GM23248 (cell line): ENCODE measurements at regions not wholly inside any gene's neighbourhood (a gene's known extent, or its start where the extent isn't known, plus 50 kb on each side); places are given as distances from the start of the nearest gene placed in this dataset.
"Not testable (repeated sequence)": the region's sequence is repeated elsewhere in the genome, so short reads cannot be mapped to it uniquely, and the experiment has no call there.

Experiments
- DNase-seq: peaks from one replicate; pipeline ENCODE4 v3.0.0-alpha.2; 2015
- H2AFZ ChIP-seq: fragments of 200-600 bp; sonication (generic); 2 replicates; pipeline ENCODE4 v1.6.1; 2016; ENCODE audit warnings: antibody characterized with exemption
- H3F3A ChIP-seq: fragments of 200-600 bp; sonication (generic); 2 replicates; pipeline ENCODE4 v1.6.1; 2016; ENCODE audit warnings: mild to moderate bottlenecking, antibody characterized with exemption, mixed run types; ENCODE audit not compliant: insufficient read depth
- H3K27ac ChIP-seq: fragments of 200-600 bp; sonication (generic); 2 replicates; pipeline ENCODE4 v1.5.1; 2016; ENCODE audit warnings: mild to moderate bottlenecking
- H3K27me3 ChIP-seq: fragments of 200-600 bp; sonication (generic); replicated peaks from 2 replicates; pipeline ENCODE4 v1.6.1; 2016; ENCODE audit warnings: mild to moderate bottlenecking; ENCODE audit not compliant: insufficient read depth
- H3K36me3 ChIP-seq: fragments of 200-600 bp; sonication (generic); 2 replicates; pipeline ENCODE4 v1.6.1; 2016; ENCODE audit warnings: low read depth, mild to moderate bottlenecking
- H3K4me1 ChIP-seq: fragments of 200-600 bp; sonication (generic); 2 replicates; pipeline ENCODE4 v1.6.1; 2016; ENCODE audit warnings: mild to moderate bottlenecking; ENCODE audit not compliant: insufficient read depth
- H3K4me2 ChIP-seq: fragments of 200-600 bp; sonication (generic); one replicate; pipeline ENCODE4 v1.6.1; 2016; ENCODE audit warnings: mild to moderate bottlenecking; ENCODE audit not compliant: unreplicated experiment
- H3K4me3 ChIP-seq: fragments of 200-600 bp; sonication (generic); 2 replicates; pipeline ENCODE4 v1.5.1; 2016; ENCODE audit warnings: mild to moderate bottlenecking
- H3K79me2 ChIP-seq: fragments of 200-600 bp; sonication (generic); 2 replicates; pipeline ENCODE4 v1.6.1; 2016; ENCODE audit warnings: mild to moderate bottlenecking; ENCODE audit not compliant: insufficient read depth
- H3K9ac ChIP-seq: fragments of 200-600 bp; sonication (generic); 2 replicates; pipeline ENCODE4 v1.6.1; 2016; ENCODE audit warnings: mild to moderate bottlenecking
- H3K9me2 ChIP-seq: fragments of 200-600 bp; sonication (generic); 2 replicates; pipeline ENCODE4 v1.6.1; 2016; ENCODE audit warnings: mixed run types, mild to moderate bottlenecking, moderate library complexity; ENCODE audit not compliant: insufficient read depth
- H3K9me3 ChIP-seq: fragments of 200-600 bp; sonication (generic); one replicate; pipeline ENCODE4 v1.6.1; 2017; ENCODE audit warnings: low read depth
- H4K20me1 ChIP-seq: fragments of 200-600 bp; sonication (generic); 2 replicates; pipeline ENCODE4 v1.6.0; 2016; ENCODE audit not compliant: insufficient read depth
- EZH2 ChIP-seq: fragments of 200-600 bp; sonication (generic); IDR thresholded peaks from 2 replicates; pipeline ENCODE4 v1.6.1; 2018; ENCODE audit warnings: antibody characterized with exemption, mild to moderate bottlenecking; ENCODE audit not compliant: insufficient read depth, poor library complexity, severe bottlenecking
- EZH2phosphoT487 ChIP-seq: fragments of 200-600 bp; sonication (generic); IDR thresholded peaks from 2 replicates; pipeline ENCODE4 v1.6.1; 2018; ENCODE audit warnings: antibody characterized with exemption, moderate library complexity, mild to moderate bottlenecking, low read depth; ENCODE audit not compliant: insufficient read depth
- WGBS, 2 experiments: methylation state at CpG; one replicate each; pipeline ENCODE4 v1.1.6; 2015 to 2017; ENCODE audit warnings: low lambda C conversion rate in 2 of 2, low coverage in 1 of 2; ENCODE audit errors: missing lambda C conversion rate in 2 of 2; 5-methylcytosine and 5-hydroxymethylcytosine counted together
- in situ Hi-C: fragments of 300-500 bp; cut with MboI; formaldehyde crosslinking; loops from 2 replicates; pipeline ENCODE4 v1.15.0; 2020

DNA sequence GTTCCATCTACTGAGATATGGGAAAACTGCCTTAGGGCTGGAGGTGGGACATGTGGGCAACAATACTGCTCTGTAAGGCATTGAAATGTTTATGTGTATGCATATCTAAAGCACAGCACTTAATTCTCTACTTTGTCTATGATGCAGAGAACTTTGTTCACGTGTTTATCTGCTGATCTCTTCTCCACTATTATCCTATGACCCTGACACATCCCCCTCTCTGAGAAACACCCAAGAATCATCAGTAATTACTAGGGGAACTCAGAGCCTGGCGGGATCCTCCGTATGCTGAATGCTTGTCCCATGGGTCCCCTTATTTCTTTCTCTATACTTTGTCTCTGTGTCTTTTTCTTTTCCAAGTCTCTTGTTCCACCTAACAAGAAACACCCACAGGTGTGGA lies 63.8 kb downstream of the OR4A15 start:
- not testable (repeated sequence) for H3K4me2 ChIP-seq, H3K9me2 ChIP-seq

GRCh38 chr11:55457641-55458040 lies 89.9 kb downstream of the OR4A15 start:
- no peaks in the 10 kb centered on the region for H3F3A ChIP-seq
- no peaks in the 10 kb centered on the region for H3K4me1 ChIP-seq
- WGBS, 2 experiments = 0 to 6% methylated on average over 2 of the region's 2 CpGs
- H4K20me1 ChIP-seq = no peaks in the 10 kb centered on the region
- no peaks in the 10 kb centered on the region for H3K36me3 ChIP-seq
- in situ Hi-C loops = loop anchor here (10.0 kb wide), 1 partner anchor 63 kb away; no protein-coding TSS in a partner anchor
- H3K27ac ChIP-seq = no peak overlapping the region
- no peaks in the 10 kb centered on the region for H3K9me3 ChIP-seq
- TF ChIP-seq EZH2 = no peak
- TF ChIP-seq EZH2phosphoT487 = no peak
- no peaks in the 10 kb centered on the region for H3K9me2 ChIP-seq
- no peak for DNase-seq
- no peaks in the 10 kb centered on the region for H3K27me3 ChIP-seq
- no peaks in the 10 kb centered on the region for H3K79me2 ChIP-seq
- no peak overlapping the region for H3K4me2 ChIP-seq
- H3K9ac ChIP-seq = no peak overlapping the region
- H2AFZ ChIP-seq = no peak overlapping the region
- no peak overlapping the region for H3K4me3 ChIP-seq

More for the DNA sequence above, 63.8 kb downstream of the OR4A15 start:
- H3K9me3 ChIP-seq, H3K9ac ChIP-seq, H2AFZ ChIP-seq, H3K27ac ChIP-seq, H3K27me3 ChIP-seq, H3F3A ChIP-seq, in situ Hi-C loops, H3K4me1 ChIP-seq, H3K4me3 ChIP-seq, H3K36me3 ChIP-seq, H4K20me1 ChIP-seq, DNase-seq, H3K79me2 ChIP-seq: not testable (repeated sequence)
- WGBS, 2 experiments = 20 to 35% methylated on average over 3 of the region's 3 CpGs

DNA sequence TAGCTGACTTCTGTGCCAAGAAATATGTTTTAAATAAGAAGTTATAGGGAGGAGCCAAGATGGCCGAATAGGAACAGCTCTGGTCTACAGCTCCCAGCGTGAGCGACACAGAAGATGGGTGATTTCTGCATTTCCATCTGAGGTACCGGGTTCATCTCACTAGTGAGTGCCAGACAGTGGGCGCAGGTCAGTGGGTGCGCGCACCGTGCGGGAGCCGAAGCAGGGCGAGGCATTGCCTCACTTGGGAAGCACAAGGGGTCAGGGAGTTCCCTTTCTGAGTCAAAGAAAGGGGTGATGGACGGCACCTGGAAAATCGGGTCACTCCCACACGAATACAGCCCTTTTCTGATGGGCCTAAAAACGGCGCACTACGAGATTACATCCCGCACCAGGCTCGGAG lies 92.1 kb downstream of the OR4A15 start:
- WGBS, 2 experiments = 46 to 53% methylated on average over 17 to 19 of the region's 19 CpGs

DNA sequence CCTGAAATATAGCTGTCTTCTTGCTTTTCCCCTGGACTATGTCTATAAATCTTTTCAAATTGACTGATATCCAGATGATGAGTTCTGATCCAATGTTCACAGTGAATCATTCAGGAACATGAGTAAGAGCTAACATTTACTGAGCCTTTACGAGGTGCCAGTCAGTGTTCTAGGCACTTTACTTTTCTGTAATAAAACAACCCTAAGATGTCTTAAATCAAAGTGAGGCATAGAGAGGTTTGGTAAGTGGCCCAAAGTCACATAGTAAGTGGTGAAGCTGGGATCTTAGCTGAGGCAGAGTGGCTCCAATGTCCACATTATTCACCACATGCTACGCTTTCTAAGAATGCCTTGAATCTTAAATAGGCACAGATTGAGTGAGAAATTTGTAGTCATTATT lies 79.9 kb upstream of the OR4C15 start:
- no peak overlapping the region for H3K9ac ChIP-seq
- no peaks in the 10 kb centered on the region for H3K9me2 ChIP-seq
- H3K36me3 ChIP-seq = no peaks in the 10 kb centered on the region
- H3K9me3 ChIP-seq = no peaks in the 10 kb centered on the region
- no peaks in the 10 kb centered on the region for H3K79me2 ChIP-seq
- DNase-seq = no peak
- no peaks in the 10 kb centered on the region for H3F3A ChIP-seq
- no peaks in the 10 kb centered on the region for H4K20me1 ChIP-seq
- no peak overlapping the region for H3K27ac ChIP-seq
- no peak overlapping the region for H3K4me3 ChIP-seq
- WGBS, 2 experiments = 13% methylated on average over 2 of the region's 2 CpGs
- H2AFZ ChIP-seq = no peak overlapping the region
- TF ChIP-seq EZH2phosphoT487 = no peak
- no peak for TF ChIP-seq EZH2
- in situ Hi-C loops = no loop called here
- no peak overlapping the region for H3K4me2 ChIP-seq
- H3K4me1 ChIP-seq = no peaks in the 10 kb centered on the region
- H3K27me3 ChIP-seq = no peaks in the 10 kb centered on the region

More for the DNA sequence above, 92.1 kb downstream of the OR4A15 start:
- H3K4me1 ChIP-seq, H3F3A ChIP-seq, H3K9me3 ChIP-seq, H3K79me2 ChIP-seq, H3K36me3 ChIP-seq, H3K27ac ChIP-seq, H3K9me2 ChIP-seq, H3K4me2 ChIP-seq, H3K27me3 ChIP-seq, H4K20me1 ChIP-seq, H3K9ac ChIP-seq, DNase-seq, H2AFZ ChIP-seq, H3K4me3 ChIP-seq: not testable (repeated sequence)
- in situ Hi-C loops = loop anchor here (10.0 kb wide), 1 partner anchor 65 kb away; no protein-coding TSS in a partner anchor

DNA sequence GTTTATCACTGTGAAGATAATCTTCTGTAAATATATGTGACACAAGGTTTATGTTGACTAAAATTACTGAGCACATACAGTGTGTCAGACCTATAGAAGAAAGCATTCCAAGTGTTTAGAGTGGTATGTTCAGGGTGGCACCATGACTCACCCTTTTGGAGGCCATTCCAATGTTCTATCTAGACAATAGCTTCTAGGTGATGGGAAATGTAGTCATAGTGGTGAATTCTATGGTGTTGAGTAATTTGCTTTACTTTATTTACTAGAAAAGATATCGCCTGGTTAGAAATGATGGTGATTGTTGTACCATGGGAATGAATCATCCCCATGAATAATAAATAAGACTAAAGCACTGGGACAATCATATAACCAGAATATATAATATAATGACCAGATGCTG lies 72.9 kb upstream of the OR4C15 start:
- no peak for TF ChIP-seq EZH2
- TF ChIP-seq EZH2phosphoT487 = no peak
- H2AFZ ChIP-seq = no peak overlapping the region
- H3K4me3 ChIP-seq = no peak overlapping the region
- no peaks in the 10 kb centered on the region for H3K27me3 ChIP-seq
- H3K9ac ChIP-seq = no peak overlapping the region
- H3K9me3 ChIP-seq = no peaks in the 10 kb centered on the region
- 35 to 50% methylated on average over 1 of the region's 1 CpG for WGBS, 2 experiments
- H3K4me2 ChIP-seq = no peak overlapping the region
- H4K20me1 ChIP-seq = no peaks in the 10 kb centered on the region
- in situ Hi-C loops = no loop called here
- no peaks in the 10 kb centered on the region for H3K36me3 ChIP-seq
- H3F3A ChIP-seq = no peaks in the 10 kb centered on the region
- H3K79me2 ChIP-seq = no peaks in the 10 kb centered on the region
- H3K9me2 ChIP-seq = no peaks in the 10 kb centered on the region
- H3K4me1 ChIP-seq = no peaks in the 10 kb centered on the region
- no peak for DNase-seq
- no peak overlapping the region for H3K27ac ChIP-seq
